Fibroblast of lung (primary cell): ENCODE measurements at regions not wholly inside any gene's neighbourhood (a gene's known extent, or its start where the extent isn't known, plus 50 kb on each side); places are given as distances from the start of the nearest gene placed in this dataset.

Source experiments
- DNase-seq, 2 donors: peaks; one replicate each; pipeline versions ENCODE4 v3.0.0 to v3.0.0-alpha.2; 2010; ENCODE audit warnings: low read depth in 2 of 2
- H2AFZ ChIP-seq: 2 replicates; pipeline ENCODE4 v1.5.1; 2012; ENCODE audit warnings: low read length, control low read depth, inconsistent platforms
- H3K27ac ChIP-seq: 2 replicates; pipeline ENCODE4 v1.5.1; 2011; ENCODE audit warnings: low read length, control low read depth; ENCODE audit not compliant: insufficient read depth
- H3K27me3 ChIP-seq: 2 replicates; pipeline ENCODE4 v1.5.1; 2011; ENCODE audit warnings: mild to moderate bottlenecking, low read length; ENCODE audit not compliant: control insufficient read depth, insufficient read depth
- H3K36me3 ChIP-seq: 2 replicates; pipeline ENCODE4 v1.5.1; 2011; ENCODE audit warnings: low read length; ENCODE audit not compliant: control insufficient read depth, insufficient read depth
- H3K4me1 ChIP-seq: 2 replicates; pipeline ENCODE4 v1.5.1; 2011; ENCODE audit warnings: low read length; ENCODE audit not compliant: control insufficient read depth, insufficient read depth; ENCODE audit errors: extremely low read depth
- H3K4me2 ChIP-seq: 2 replicates; pipeline ENCODE4 v1.5.1; 2011; ENCODE audit warnings: low read length, control low read depth; ENCODE audit not compliant: insufficient read depth; ENCODE audit errors: extremely low read depth
- H3K4me3 ChIP-seq, 4 experiments: fragments of 200-600 bp in 1 of 4; sonication (generic) in 1 of 4; replicated peaks in 1 of 4; 2 replicates each; pipeline ENCODE4 v1.5.1; 2011 to 2016; ENCODE audit warnings: low read length in 4 of 4, low read depth in 3 of 4, mild to moderate bottlenecking in 3 of 4, control low read depth in 2 of 4, inconsistent platforms in 1 of 4, mixed read lengths in 1 of 4; ENCODE audit not compliant: insufficient read depth in 1 of 4; ENCODE audit errors: control extremely low read depth in 1 of 4
- H3K79me2 ChIP-seq: 2 replicates; pipeline ENCODE4 v1.5.1; 2012; ENCODE audit warnings: mild to moderate bottlenecking, low read length, inconsistent platforms; ENCODE audit not compliant: control insufficient read depth, insufficient read depth
- H3K9ac ChIP-seq: 2 replicates; pipeline ENCODE4 v1.5.1; 2011; ENCODE audit warnings: mild to moderate bottlenecking, low read length, control low read depth; ENCODE audit not compliant: insufficient read depth
- H3K9me3 ChIP-seq: 2 replicates; pipeline ENCODE4 v1.5.1; 2012; ENCODE audit warnings: low read depth, low read length; ENCODE audit not compliant: control insufficient read depth, insufficient read depth
- H4K20me1 ChIP-seq: 2 replicates; pipeline ENCODE4 v1.5.1; 2011; ENCODE audit warnings: low read length; ENCODE audit not compliant: control insufficient read depth, insufficient read depth; ENCODE audit errors: extremely low read depth
- CTCF ChIP-seq, 2 donors: IDR thresholded peaks in 1 of 2; conservative IDR thresholded peaks in 1 of 2; 1 replicate in 1 of 2; 2 replicates in 1 of 2; pipeline ENCODE4 v1.5.1; 2011 to 2012; ENCODE audit warnings: low read length in 2 of 2, control low read depth in 1 of 2, inconsistent platforms in 1 of 2, low read depth in 1 of 2, mild to moderate bottlenecking in 1 of 2
- EZH2 ChIP-seq: IDR thresholded peaks from 2 replicates; pipeline ENCODE4 v1.5.1; 2012; ENCODE audit warnings: low read length, control low read depth, mild to moderate bottlenecking; ENCODE audit errors: missing control alignments

GRCh38 chr6:19427548-19427947 lies 409.6 kb upstream of the ID4 start:
- H3K4me1 ChIP-seq: no peaks in the 10 kb centered on the region
- no peaks in the 10 kb centered on the region for H3K36me3 ChIP-seq
- no peak overlapping the region for H3K4me3 ChIP-seq
- TF ChIP-seq CTCF (conservative IDR thresholded peaks at IDR 0.05 in 1 of 2, IDR thresholded peaks at IDR 0.05 in 1 of 2; ENCODE audit: low read depth in 1 of 2, low read length in 2 of 2) (no peak), EZH2 (no peak)
- no peaks in the 10 kb centered on the region for H3K79me2 ChIP-seq
- H2AFZ ChIP-seq: no peak overlapping the region
- H3K9me3 ChIP-seq: no peaks in the 10 kb centered on the region
- H4K20me1 ChIP-seq: no peaks in the 10 kb centered on the region
- H3K27me3 ChIP-seq: no peaks in the 10 kb centered on the region
- no peak overlapping the region for H3K4me2 ChIP-seq
- H3K27ac ChIP-seq: no peak overlapping the region
- DNase-seq: no peak
- no peak overlapping the region for H3K9ac ChIP-seq

GRCh38 chr6:19432966-19433498 lies 404.1 kb upstream of the ID4 start:
- no peak overlapping the region for H2AFZ ChIP-seq
- no peak for TF ChIP-seq CTCF (conservative IDR thresholded peaks at IDR 0.05 in 1 of 2, IDR thresholded peaks at IDR 0.05 in 1 of 2; ENCODE audit: low read depth in 1 of 2, low read length in 2 of 2)
- no peak for TF ChIP-seq EZH2
- no peaks in the 10 kb centered on the region for H3K4me1 ChIP-seq
- no peaks in the 10 kb centered on the region for H3K9me3 ChIP-seq
- no peak overlapping the region for H3K27ac ChIP-seq
- no peaks in the 10 kb centered on the region for H3K27me3 ChIP-seq
- no peaks in the 10 kb centered on the region for H3K79me2 ChIP-seq
- H4K20me1 ChIP-seq: no peaks in the 10 kb centered on the region
- DNase-seq: no peak
- H3K4me3 ChIP-seq: no peak overlapping the region
- no peak overlapping the region for H3K9ac ChIP-seq
- no peaks in the 10 kb centered on the region for H3K36me3 ChIP-seq
- H3K4me2 ChIP-seq: no peak overlapping the region

GRCh38 chr6:19434065-19434464 lies 403.1 kb upstream of the ID4 start:
- no peaks in the 10 kb centered on the region for H4K20me1 ChIP-seq
- no peaks in the 10 kb centered on the region for H3K36me3 ChIP-seq
- H3K27me3 ChIP-seq: no peaks in the 10 kb centered on the region
- H3K4me2 ChIP-seq: no peak overlapping the region
- H2AFZ ChIP-seq: no peak overlapping the region
- H3K9me3 ChIP-seq: no peaks in the 10 kb centered on the region
- H3K9ac ChIP-seq: no peak overlapping the region
- DNase-seq: no peak
- H3K79me2 ChIP-seq: no peaks in the 10 kb centered on the region
- no peak overlapping the region for H3K27ac ChIP-seq
- H3K4me1 ChIP-seq: no peaks in the 10 kb centered on the region
- TF ChIP-seq EZH2 (no peak), CTCF (conservative IDR thresholded peaks at IDR 0.05 in 1 of 2, IDR thresholded peaks at IDR 0.05 in 1 of 2; ENCODE audit: low read depth in 1 of 2, low read length in 2 of 2) (no peak)
- no peak overlapping the region for H3K4me3 ChIP-seq
